ENCODE measurements at regions not wholly inside any gene's neighbourhood (a gene's known extent, or its start where the extent isn't known, plus 50 kb on each side); places are given as distances from the start of the nearest gene placed in this dataset.
"Not testable (repeated sequence)": the region's sequence is repeated elsewhere in the genome, so short reads cannot be mapped to it uniquely, and the experiment has no call there.

DNA sequence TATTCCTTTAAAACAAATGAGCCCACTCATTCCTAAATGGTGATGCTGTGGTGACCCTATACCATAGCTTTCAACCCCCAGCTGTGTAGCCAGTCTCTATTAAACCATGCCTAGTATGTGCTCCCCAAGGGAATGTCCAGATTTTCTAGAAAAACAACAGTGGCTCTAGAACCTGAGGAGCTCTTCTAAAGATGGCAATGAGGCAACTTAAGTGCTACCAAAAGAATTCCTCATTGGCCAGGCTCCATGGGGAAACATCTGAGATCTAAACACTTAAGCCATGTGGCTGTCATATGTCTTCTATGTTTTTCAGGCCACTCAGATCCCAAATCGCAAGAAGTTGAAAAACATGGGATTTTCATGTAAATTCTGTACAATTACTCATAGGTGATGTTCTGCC, 191.0 kb downstream of the TPBG start:
- no peaks in the 10 kb centered on the region for H3K27me3 Mint-ChIP-seq (ENCODE audit: low read depth)
- DNase-seq (ENCODE audit: low read depth, low spot score): no peak
- no peak overlapping the region for H3K4me3 Mint-ChIP-seq
- peaks cover 4% of the 10 kb centered on the region for H3K9me3 Mint-ChIP-seq
- no peak overlapping the region for H3K27ac Mint-ChIP-seq (ENCODE audit: unreplicated experiment)
- TF ChIP-seq, protein P1, sequence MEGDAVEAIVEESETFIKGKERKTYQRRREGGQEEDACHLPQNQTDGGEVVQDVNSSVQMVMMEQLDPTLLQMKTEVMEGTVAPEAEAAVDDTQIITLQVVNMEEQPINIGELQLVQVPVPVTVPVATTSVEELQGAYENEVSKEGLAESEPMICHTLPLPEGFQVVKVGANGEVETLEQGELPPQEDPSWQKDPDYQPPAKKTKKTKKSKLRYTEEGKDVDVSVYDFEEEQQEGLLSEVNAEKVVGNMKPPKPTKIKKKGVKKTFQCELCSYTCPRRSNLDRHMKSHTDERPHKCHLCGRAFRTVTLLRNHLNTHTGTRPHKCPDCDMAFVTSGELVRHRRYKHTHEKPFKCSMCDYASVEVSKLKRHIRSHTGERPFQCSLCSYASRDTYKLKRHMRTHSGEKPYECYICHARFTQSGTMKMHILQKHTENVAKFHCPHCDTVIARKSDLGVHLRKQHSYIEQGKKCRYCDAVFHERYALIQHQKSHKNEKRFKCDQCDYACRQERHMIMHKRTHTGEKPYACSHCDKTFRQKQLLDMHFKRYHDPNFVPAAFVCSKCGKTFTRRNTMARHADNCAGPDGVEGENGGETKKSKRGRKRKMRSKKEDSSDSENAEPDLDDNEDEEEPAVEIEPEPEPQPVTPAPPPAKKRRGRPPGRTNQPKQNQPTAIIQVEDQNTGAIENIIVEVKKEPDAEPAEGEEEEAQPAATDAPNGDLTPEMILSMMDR (conservative IDR thresholded peaks at IDR 0.05): no peak
- peaks cover 9% of the 10 kb centered on the region for H3K4me1 Mint-ChIP-seq
- peaks cover 3% of the 10 kb centered on the region for H3K36me3 Mint-ChIP-seq (ENCODE audit: low read depth)

DNA sequence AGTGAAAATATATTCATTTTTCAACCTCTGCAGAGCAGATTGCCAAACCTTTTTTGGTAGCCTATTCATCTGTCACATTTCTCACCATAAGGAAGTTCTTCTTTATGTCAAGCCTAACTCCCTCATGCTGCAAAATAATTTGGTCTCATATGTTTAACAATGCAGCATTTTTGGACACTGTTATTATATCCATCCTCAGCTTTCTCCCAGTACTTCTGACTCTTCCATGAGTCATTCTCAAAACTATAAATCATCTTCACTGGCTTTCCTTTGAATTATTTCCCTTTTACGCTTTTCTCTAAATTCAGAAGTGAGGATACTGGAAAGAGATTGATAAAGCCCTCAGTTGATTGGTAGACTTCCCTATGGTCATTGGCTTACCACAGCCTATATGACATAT, 192.2 kb downstream of the TPBG start:
- Mint-ChIP-seq H3K4me1 (peaks cover 9% of the 10 kb centered on the region), H3K4me3 (no peak overlapping the region), H3K36me3 (ENCODE audit: low read depth) (no peaks in the 10 kb centered on the region), H3K27ac (ENCODE audit: unreplicated experiment) (no peak overlapping the region), H3K27me3 (ENCODE audit: low read depth) (no peaks in the 10 kb centered on the region), H3K9me3 (no peaks in the 10 kb centered on the region)
- TF ChIP-seq, protein P1 (conservative IDR thresholded peaks at IDR 0.05): no peak
- no peak for DNase-seq (ENCODE audit: low read depth, low spot score)

DNA sequence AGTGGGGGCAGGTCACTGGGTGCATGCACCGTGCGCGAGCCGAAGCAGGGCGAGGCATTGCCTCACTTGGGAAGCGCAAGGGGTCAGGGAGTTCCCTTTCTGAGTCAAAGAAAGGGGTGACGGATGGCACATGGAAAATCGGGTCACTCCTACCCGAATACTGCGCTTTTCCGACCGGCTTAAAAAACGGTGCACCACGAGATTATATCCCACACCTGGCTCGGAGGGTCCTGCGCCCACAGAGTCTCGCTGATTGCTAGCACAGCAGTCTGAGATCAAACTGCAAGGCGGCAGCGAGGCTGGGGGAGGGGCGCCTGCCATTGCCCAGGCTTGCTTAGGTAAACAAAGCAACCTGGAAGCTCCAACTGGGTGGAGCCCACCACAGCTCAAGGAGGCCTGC, 194.9 kb downstream of the TPBG start:
- DNase-seq (ENCODE audit: low read depth, low spot score); H3K27me3 Mint-ChIP-seq (ENCODE audit: low read depth); H3K36me3 Mint-ChIP-seq (ENCODE audit: low read depth); H3K4me1 Mint-ChIP-seq; H3K9me3 Mint-ChIP-seq: not testable (repeated sequence)
- peak overlapping the region; percentile 65 for H3K4me3 Mint-ChIP-seq
- H3K27ac Mint-ChIP-seq (ENCODE audit: unreplicated experiment): peak overlapping the region; percentile 22

DNA sequence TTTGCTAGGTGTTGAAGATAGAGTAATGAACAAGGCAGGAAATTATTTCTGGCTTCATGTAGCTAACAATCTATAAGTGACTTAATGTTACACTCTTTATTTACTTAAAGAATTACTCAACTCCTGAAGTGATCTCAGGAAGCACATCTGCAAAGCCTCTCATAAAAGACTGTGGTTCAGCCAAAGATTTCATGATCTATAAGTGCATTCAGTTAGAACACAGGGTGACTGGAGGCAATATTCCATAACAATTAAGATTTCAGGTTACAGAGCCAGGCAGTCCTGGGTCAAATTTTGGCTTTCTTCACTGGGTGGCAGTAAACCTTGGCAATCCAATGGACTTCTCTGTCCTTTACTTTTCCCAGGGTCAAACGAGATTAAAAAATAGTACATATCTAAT, 204.0 kb downstream of the TPBG start:
- Mint-ChIP-seq H3K27ac (ENCODE audit: unreplicated experiment) (no peak overlapping the region), H3K27me3 (ENCODE audit: low read depth) (no peaks in the 10 kb centered on the region), H3K36me3 (ENCODE audit: low read depth) (no peaks in the 10 kb centered on the region), H3K9me3 (no peaks in the 10 kb centered on the region), H3K4me3 (no peak overlapping the region), H3K4me1 (peaks cover 11% of the 10 kb centered on the region)
- no peak for DNase-seq (ENCODE audit: low read depth, low spot score)
- TF ChIP-seq, protein P1 (conservative IDR thresholded peaks at IDR 0.05): no peak

DNA sequence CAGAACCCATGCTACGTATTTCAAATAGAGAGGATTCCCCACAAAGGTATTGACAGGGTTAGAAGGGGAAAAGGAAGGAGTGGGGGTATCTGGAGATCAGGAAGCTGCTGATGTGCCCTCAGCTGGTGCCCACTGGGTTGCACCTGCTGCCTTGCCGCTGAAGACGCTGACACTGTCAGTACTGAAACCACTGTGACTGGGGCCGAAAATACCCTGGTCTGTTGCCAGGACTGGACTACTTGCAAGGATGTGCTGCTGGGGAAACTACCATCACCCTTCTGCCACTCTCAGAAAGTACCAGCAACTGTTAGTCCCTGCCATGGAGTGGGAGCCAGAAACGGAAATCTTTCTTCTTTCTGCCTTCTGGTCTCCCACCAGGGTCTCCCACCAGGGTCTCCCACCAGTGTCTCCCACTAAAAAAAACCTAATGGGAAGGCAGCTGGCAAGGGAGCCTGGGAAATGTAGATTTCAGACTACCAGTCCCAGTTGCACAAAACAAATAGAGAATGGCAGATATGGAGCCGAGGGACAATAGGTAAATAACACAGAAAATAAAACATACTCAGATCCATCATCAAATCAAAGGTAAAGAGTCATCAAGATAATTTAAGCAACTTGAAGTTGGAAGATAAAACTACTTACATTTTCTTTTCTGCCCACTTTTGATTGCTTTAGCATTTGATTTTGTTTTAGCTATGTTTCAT, 204.8 kb downstream of the TPBG start:
- no peaks in the 10 kb centered on the region for H3K9me3 Mint-ChIP-seq
- H3K36me3 Mint-ChIP-seq (ENCODE audit: low read depth): no peaks in the 10 kb centered on the region
- H3K4me1 Mint-ChIP-seq: peaks cover 11% of the 10 kb centered on the region
- H3K27ac Mint-ChIP-seq (ENCODE audit: unreplicated experiment): no peak overlapping the region
- TF ChIP-seq, protein P1 (conservative IDR thresholded peaks at IDR 0.05): no peak
- no peaks in the 10 kb centered on the region for H3K27me3 Mint-ChIP-seq (ENCODE audit: low read depth)
- DNase-seq (ENCODE audit: low read depth, low spot score): no peak
- H3K4me3 Mint-ChIP-seq: no peak overlapping the region

DNA sequence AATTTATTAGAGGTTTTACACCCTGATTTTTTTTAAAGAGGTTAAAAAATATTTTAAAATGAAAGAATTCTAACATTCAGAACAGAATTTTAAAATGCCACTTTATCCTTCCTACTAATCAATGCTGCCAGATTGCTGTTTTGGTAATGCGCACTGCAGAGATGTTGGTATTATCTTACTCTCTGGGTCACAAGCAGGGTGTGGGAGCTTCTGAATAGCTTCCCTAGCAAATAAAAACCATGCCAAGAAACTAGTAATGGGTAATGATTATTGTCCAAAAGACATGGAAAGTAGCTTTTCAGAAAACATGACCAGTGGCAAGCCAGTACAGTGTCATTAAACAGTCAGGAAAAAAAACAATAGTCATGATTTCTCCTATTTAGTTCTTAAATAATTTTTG, 205.4 kb downstream of the TPBG start:
- Mint-ChIP-seq H3K27ac (ENCODE audit: unreplicated experiment) (no peak overlapping the region), H3K9me3 (no peaks in the 10 kb centered on the region), H3K4me3 (no peak overlapping the region), H3K4me1 (peaks cover 11% of the 10 kb centered on the region), H3K36me3 (ENCODE audit: low read depth) (no peaks in the 10 kb centered on the region), H3K27me3 (ENCODE audit: low read depth) (no peaks in the 10 kb centered on the region)
- TF ChIP-seq, protein P1 (conservative IDR thresholded peaks at IDR 0.05): no peak
- no peak for DNase-seq (ENCODE audit: low read depth, low spot score)

Measured in neural crest cell (in vitro differentiated cells).